Prostate gland (tissue), 2 donors: ENCODE measurements at regions not wholly inside any gene's neighbourhood (a gene's known extent, or its start where the extent isn't known, plus 50 kb on each side); places are given as distances from the start of the nearest gene placed in this dataset.

Experiments used
- CTCF ChIP-seq, 4 experiments: fragments of 200-600 bp in 2 of 4; fragments of 450-650 bp in 2 of 4; sonication (generic) in 2 of 4; IDR thresholded peaks; 1 replicate in 3 of 4; 2 replicates in 1 of 4; pipeline ENCODE4 v1.5.1; 2016 to 2019; ENCODE audit warnings: antibody characterized with exemption in 4 of 4, mild to moderate bottlenecking in 2 of 4, moderate library complexity in 2 of 4
- POLR2A ChIP-seq: fragments of 450-650 bp; IDR thresholded peaks from one replicate; pipeline ENCODE4 v1.6.1; 2016; ENCODE audit warnings: antibody characterized with exemption, mild to moderate bottlenecking
- POLR2AphosphoS5 ChIP-seq: sonication (generic); formaldehyde crosslinking; IDR thresholded peaks from one replicate; pipeline ENCODE4 v1.6.1; 2017; ENCODE audit warnings: antibody characterized with exemption

- TF ChIP-seq POLR2AphosphoS5 (no peak), CTCF (IDR thresholded peaks at IDR 0.05) (no peak), POLR2A (no peak)
These were observed 717.8 kb downstream of the CDH18 start for GRCh38 chr5:19270153-19270552.
